Ishikawa (cell line): ENCODE measurements at regions not wholly inside any gene's neighbourhood (a gene's known extent, or its start where the extent isn't known, plus 50 kb on each side); places are given as distances from the start of the nearest gene placed in this dataset.

Experiments
- CEBPB ChIP-seq: IDR thresholded peaks from 2 replicates; pipeline ENCODE4 v1.6.1; 2012
- CREB1 ChIP-seq: IDR thresholded peaks from 2 replicates; pipeline ENCODE4 v1.6.1; 2012; ENCODE audit warnings: low read depth
- EGR1 ChIP-seq: IDR thresholded peaks from 2 replicates; pipeline ENCODE4 v1.6.1; 2012
- EP300 ChIP-seq: IDR thresholded peaks from 2 replicates; pipeline ENCODE4 v1.6.1; 2012; ENCODE audit warnings: borderline replicate concordance
- FOXM1 ChIP-seq: IDR thresholded peaks from 2 replicates; pipeline ENCODE4 v1.6.1; 2012; ENCODE audit warnings: low read depth, borderline replicate concordance
- MAX ChIP-seq: IDR thresholded peaks from 2 replicates; pipeline ENCODE4 v1.6.1; 2012
- NFIC ChIP-seq: IDR thresholded peaks from 2 replicates; pipeline ENCODE4 v1.6.1; 2012
- RAD21 ChIP-seq: IDR thresholded peaks from 2 replicates; pipeline ENCODE4 v1.6.1; 2012; ENCODE audit warnings: low read depth
- TAF1 ChIP-seq: IDR thresholded peaks from 2 replicates; pipeline ENCODE4 v1.6.1; 2012; ENCODE audit warnings: low read depth, mild to moderate bottlenecking
- TCF12 ChIP-seq: IDR thresholded peaks from 2 replicates; pipeline ENCODE4 v1.6.1; 2012; ENCODE audit warnings: low read depth
- TEAD4 ChIP-seq: IDR thresholded peaks from 2 replicates; pipeline ENCODE4 v1.6.1; 2012
- YY1 ChIP-seq: IDR thresholded peaks from 2 replicates; pipeline ENCODE4 v1.6.1; 2012; ENCODE audit warnings: low read depth
- ZBTB7A ChIP-seq: IDR thresholded peaks from 2 replicates; pipeline ENCODE4 v1.6.1; 2012; ENCODE audit warnings: low read depth
- TF ChIP-seq, protein P1 (sequence below): IDR thresholded peaks from 2 replicates; pipeline ENCODE4 v1.6.1; 2012; ENCODE audit warnings: low read depth, mild to moderate bottlenecking
- TF ChIP-seq, protein P2 (sequence below): IDR thresholded peaks from 2 replicates; pipeline ENCODE4 v1.6.1; 2012

- TF ChIP-seq FOXM1 (no peak), RAD21 (no peak), TCF12 (no peak), EGR1 (no peak), EP300 (no peak), MAX (no peak), YY1 (no peak), ZBTB7A (no peak), CREB1 (no peak), NFIC (no peak), TEAD4 (no peak), CEBPB (no peak), TAF1 (no peak)
- TF ChIP-seq, protein P1, sequence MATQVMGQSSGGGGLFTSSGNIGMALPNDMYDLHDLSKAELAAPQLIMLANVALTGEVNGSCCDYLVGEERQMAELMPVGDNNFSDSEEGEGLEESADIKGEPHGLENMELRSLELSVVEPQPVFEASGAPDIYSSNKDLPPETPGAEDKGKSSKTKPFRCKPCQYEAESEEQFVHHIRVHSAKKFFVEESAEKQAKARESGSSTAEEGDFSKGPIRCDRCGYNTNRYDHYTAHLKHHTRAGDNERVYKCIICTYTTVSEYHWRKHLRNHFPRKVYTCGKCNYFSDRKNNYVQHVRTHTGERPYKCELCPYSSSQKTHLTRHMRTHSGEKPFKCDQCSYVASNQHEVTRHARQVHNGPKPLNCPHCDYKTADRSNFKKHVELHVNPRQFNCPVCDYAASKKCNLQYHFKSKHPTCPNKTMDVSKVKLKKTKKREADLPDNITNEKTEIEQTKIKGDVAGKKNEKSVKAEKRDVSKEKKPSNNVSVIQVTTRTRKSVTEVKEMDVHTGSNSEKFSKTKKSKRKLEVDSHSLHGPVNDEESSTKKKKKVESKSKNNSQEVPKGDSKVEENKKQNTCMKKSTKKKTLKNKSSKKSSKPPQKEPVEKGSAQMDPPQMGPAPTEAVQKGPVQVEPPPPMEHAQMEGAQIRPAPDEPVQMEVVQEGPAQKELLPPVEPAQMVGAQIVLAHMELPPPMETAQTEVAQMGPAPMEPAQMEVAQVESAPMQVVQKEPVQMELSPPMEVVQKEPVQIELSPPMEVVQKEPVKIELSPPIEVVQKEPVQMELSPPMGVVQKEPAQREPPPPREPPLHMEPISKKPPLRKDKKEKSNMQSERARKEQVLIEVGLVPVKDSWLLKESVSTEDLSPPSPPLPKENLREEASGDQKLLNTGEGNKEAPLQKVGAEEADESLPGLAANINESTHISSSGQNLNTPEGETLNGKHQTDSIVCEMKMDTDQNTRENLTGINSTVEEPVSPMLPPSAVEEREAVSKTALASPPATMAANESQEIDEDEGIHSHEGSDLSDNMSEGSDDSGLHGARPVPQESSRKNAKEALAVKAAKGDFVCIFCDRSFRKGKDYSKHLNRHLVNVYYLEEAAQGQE, result no peak
- TF ChIP-seq, protein P2, sequence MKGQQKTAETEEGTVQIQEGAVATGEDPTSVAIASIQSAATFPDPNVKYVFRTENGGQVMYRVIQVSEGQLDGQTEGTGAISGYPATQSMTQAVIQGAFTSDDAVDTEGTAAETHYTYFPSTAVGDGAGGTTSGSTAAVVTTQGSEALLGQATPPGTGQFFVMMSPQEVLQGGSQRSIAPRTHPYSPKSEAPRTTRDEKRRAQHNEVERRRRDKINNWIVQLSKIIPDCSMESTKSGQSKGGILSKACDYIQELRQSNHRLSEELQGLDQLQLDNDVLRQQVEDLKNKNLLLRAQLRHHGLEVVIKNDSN, result no peak
Observed at GRCh38 chr2:22807872-22808271, 577.1 kb upstream of the KLHL29 start.

DNA sequence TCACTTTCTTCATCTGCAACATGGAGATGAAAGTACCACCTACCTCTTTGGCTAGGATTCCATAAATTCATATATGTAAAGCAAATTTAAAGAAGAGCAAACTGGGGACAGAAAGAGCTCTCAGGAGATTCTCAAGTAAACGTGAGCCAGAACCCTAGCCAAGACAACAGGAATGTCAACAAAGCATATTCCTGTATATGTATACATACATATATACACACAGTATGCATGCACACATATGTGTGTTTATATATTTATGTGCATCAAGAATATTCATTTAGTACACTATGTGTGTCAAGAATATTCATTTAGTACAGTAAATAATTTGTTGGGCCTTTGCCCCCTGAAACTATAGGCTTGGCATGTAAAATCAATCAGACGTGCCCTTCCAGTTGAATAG is 574.4 kb upstream of the KLHL29 start:
- TF ChIP-seq EP300 (no peak), TCF12 (no peak), MAX (no peak), NFIC (no peak), YY1 (no peak)
- TF ChIP-seq, protein P1, result no peak

DNA sequence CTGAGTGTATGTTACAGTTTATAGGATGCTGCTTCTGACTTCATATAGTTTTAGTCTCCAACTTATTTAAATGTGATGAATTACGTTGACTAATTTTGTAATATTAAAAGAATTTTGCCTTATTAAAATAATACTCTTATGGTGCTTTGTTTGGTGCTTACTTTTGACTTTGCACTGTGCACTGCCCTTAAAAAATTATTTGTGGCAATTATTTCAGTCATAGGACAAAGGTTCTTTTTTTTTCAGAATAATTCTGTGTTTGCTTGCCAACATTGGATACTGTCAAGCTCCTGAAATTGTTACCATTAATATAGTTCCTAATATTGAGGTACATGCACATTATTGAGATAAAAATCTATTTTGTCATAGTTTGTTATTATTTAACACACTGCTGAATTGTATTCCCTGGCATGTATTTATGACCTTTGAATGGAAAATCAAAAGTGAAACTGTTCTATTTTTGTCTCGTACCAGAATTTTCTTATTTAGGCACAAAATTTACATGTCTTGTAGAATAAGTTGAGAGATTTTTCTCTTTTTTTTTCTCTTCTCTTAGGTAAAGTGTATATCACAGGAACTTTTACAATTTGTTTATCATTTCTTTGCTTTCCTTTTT is 572.8 kb upstream of the KLHL29 start:
- TF ChIP-seq NFIC, result no peak
- TF ChIP-seq MAX, result no peak
- no peak for TF ChIP-seq YY1
- no peak for TF ChIP-seq RAD21
- no peak for TF ChIP-seq ZBTB7A
- no peak for TF ChIP-seq TEAD4
- TF ChIP-seq, protein P2, result no peak
- TF ChIP-seq EGR1, result no peak
- no peak for TF ChIP-seq CEBPB
- TF ChIP-seq CREB1, result no peak
- no peak for TF ChIP-seq TAF1
- TF ChIP-seq, protein P1, result no peak
- no peak for TF ChIP-seq EP300
- no peak for TF ChIP-seq FOXM1
- TF ChIP-seq TCF12, result no peak

DNA sequence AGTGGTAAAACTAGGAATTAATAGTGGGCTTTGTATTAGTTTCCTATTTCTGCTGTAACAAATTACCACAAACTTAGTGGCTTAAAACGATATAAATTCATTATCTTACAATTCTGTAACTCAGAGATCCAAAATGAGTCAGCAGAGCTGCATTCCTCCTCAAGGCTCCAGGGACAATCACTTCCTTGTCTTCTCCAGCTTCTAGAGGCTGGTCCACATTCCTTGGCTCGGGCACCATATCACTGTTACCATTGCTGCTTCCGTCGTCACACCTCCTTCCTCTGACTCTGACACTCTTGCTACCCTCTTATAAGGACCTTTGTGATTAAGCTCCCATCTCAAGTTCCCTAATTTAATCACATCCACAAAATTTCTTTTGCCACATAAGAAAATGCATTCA is 567.8 kb upstream of the KLHL29 start:
- TF ChIP-seq, protein P1, result no peak
- TF ChIP-seq TAF1 (no peak), TCF12 (no peak), EGR1 (no peak), NFIC (no peak), FOXM1 (no peak)
